ENCODE measurements at regions not wholly inside any gene's neighbourhood (a gene's known extent, or its start where the extent isn't known, plus 50 kb on each side); places are given as distances from the start of the nearest gene placed in this dataset.
A peak's percentile ranks its signal among the peaks of the same experiment; 100 is the strongest.

DNA sequence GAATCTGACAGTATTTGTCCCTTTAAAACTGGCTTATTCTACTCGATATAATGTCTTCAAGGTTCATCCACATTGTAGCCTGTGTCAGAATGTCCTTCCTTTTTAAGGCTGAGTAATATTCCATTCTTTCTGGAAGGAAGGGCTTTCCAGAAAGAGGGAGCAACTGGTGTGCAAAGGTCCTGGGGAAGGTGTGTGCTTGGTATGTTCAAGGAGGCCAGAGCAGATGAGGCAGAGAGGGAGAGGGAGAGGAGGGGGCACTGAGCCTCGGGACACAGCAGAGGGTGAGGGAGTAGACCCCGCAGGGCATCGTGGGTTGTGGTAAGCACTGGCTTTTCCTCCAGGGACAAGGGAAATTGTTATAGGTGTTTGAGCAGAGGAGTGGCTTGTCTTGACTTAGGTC is 90.9 kb upstream of the NCOR2 start:
- no peak for DNase-seq (ENCODE audit: low read depth)
- no peak overlapping the region for H3K4me3 ChIP-seq (ENCODE audit: low read depth, low read length)
- no peak for TF ChIP-seq CTCF (IDR thresholded peaks at IDR 0.05; ENCODE audit: insufficient read depth, low read length)

- H3K4me3 ChIP-seq (ENCODE audit: low read depth, low read length), result no peak overlapping the region
- DNase-seq (ENCODE audit: low read depth), result no peak
- TF ChIP-seq CTCF (IDR thresholded peaks at IDR 0.05; ENCODE audit: insufficient read depth, low read length), result no peak
Measured at GRCh38 chr12:124656947-124657434, 89.6 kb upstream of the NCOR2 start.

DNA sequence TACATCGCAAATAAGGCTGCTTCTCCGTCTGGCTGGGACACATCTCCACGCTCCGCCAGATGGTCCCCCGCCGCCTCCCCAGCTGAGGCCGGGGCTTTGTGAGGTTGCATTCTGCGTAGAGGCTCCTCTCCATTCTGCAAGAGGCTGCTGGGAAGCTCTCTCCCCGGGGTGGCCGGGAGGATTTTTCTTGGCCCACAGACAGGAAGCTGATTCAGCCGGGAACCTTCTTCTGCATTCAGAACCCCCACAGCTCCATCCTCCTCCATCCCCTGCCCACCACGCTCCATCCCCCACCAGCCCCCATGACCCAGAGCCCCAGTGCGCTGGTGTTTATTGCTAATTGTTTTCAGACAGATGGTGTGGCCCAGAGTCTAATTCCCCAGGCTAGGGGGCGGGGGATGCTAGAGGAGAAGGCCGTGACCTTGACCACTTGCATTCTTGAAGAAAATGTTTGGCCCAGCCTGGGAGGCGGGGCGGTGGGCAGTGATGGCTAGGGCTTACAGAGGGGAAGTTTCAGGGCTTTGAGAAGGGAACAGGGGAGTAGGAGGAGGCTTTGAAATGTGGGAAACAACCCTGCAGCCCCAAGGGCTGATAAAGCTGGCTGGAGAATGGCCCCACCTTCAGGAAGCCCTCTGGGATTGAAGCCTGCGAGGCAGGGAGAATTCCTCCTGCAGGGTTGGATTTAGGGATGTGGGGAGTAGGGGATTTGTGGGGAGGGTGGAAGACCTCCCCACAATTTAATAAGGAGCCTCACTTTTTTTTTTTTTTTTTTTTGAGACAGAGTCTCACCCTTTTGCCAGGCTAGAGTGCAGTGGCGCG is 88.5 kb upstream of the NCOR2 start:
- peak overlapping the region; percentile 37 for H3K4me3 ChIP-seq (ENCODE audit: low read depth, low read length)
- peak; percentile 96 for DNase-seq (ENCODE audit: low read depth)

DNA sequence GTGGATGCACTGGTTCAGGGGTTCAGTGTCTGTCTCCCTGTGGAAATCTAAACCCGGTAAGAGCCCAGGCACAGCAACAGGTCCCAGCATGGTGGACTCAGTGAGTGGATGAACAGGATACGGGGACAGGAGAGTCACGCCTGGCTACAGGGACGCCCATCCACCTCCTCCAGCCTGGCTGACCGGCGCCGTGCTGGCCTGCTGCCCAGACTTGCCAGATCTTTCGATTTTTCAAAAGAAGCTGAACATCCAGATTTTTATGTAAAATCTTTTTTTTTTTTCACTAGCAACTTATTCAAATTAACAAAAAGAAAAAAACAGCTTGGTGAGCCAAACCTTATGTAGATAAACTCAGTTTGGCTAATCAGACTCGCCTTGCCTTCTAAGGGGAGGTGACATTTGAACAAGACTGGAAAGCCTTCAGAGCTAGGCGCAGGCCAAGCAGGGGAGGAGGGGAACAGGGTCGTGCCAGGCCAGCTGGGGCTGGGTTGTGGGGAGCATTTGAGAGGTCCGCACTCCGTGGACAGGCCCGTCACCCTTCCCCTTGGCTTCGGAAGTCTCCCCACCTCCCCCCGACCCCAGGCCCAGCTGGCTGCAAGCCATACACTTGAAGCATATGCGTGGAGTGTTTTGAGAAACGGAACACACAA is 87.8 kb upstream of the NCOR2 start:
- peak; percentile 92 for DNase-seq (ENCODE audit: low read depth)
- H3K4me3 ChIP-seq (ENCODE audit: low read depth, low read length), result peak overlapping the region; percentile 37
- TF ChIP-seq CTCF (IDR thresholded peaks at IDR 0.05; ENCODE audit: insufficient read depth, low read length), result no peak

More for the DNA sequence above, 88.5 kb upstream of the NCOR2 start:
- peak; percentile 9 for TF ChIP-seq CTCF (IDR thresholded peaks at IDR 0.05; ENCODE audit: insufficient read depth, low read length)

DNA sequence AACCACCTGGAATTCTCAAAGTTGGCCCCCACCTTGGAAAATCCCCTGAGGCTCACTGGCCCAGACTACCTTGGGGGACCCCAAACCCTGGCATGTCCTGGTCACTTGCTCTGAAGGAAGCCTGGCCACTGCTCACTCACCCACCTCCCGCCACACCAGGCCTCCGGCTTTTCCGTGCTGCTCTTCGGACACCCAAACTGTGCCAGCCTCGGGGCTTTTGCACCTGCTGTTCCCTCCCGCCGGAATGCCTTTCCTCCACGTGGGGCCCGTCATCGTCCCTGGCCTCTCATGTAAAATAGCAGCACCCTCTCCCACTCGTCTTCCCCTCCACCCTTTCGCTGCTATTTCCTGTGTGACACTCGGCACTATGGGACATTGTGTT is 87.2 kb upstream of the NCOR2 start:
- no peak overlapping the region for H3K4me3 ChIP-seq (ENCODE audit: low read depth, low read length)
- DNase-seq (ENCODE audit: low read depth), result no peak
- TF ChIP-seq CTCF (IDR thresholded peaks at IDR 0.05; ENCODE audit: insufficient read depth, low read length), result no peak

DNA sequence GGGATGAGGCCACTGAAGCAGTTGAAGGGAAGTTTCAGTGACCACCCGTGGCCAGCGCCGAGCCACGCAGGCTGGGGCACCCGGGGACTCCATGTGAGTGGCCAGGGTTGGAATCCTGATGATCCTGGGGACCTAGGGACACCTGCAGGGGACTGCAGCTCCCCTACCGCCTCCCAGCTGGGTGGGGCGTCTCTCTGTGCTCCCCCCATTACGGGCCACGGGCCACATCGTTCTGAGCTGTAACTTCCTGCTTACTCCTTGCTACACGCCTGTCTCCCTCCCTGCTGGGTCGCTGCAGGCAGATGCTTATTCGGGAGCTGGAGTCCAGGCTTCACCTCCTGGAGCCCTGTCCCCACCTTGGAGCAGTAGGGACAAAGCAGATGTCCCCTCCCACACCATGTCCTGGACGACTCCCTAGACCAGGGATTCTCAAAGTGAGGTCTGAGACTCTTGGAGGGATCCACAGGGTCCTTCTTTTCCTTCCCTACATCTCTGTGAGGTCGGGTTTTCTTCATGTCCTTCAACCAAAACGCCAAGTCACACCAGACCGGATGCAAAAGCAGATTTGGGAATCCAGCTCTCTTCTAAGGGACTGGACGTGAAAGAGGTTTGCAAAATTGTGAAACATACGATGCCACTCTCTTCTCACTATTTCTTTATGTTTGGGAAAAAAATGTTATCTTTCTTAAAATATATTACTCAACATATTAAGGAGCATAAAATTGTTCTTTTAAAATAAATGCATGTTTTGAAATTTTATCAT is 85.9 kb upstream of the NCOR2 start:
- DNase-seq (ENCODE audit: low read depth), result peak; percentile 48
- no peak overlapping the region for H3K4me3 ChIP-seq (ENCODE audit: low read depth, low read length)
- TF ChIP-seq CTCF (IDR thresholded peaks at IDR 0.05; ENCODE audit: insufficient read depth, low read length), result no peak

Data from fibroblast of the aortic adventitia (primary cell).